ENCODE measurements at regions not wholly inside any gene's neighbourhood (a gene's known extent, or its start where the extent isn't known, plus 50 kb on each side); places are given as distances from the start of the nearest gene placed in this dataset.

GRCh38 chr2:7844414-7844965, 837.4 kb upstream of the ID2 start (continued):
- TF ChIP-seq, protein P1, sequence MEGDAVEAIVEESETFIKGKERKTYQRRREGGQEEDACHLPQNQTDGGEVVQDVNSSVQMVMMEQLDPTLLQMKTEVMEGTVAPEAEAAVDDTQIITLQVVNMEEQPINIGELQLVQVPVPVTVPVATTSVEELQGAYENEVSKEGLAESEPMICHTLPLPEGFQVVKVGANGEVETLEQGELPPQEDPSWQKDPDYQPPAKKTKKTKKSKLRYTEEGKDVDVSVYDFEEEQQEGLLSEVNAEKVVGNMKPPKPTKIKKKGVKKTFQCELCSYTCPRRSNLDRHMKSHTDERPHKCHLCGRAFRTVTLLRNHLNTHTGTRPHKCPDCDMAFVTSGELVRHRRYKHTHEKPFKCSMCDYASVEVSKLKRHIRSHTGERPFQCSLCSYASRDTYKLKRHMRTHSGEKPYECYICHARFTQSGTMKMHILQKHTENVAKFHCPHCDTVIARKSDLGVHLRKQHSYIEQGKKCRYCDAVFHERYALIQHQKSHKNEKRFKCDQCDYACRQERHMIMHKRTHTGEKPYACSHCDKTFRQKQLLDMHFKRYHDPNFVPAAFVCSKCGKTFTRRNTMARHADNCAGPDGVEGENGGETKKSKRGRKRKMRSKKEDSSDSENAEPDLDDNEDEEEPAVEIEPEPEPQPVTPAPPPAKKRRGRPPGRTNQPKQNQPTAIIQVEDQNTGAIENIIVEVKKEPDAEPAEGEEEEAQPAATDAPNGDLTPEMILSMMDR (IDR thresholded peaks at IDR 0.05 in 2 of 3, conservative IDR thresholded peaks at IDR 0.05 in 1 of 3; ENCODE audit: insufficient read depth in 2 of 3, low read depth in 1 of 3, low read length in 3 of 3) = no peak
- TF ChIP-seq ZBTB7A (IDR thresholded peaks at IDR 0.05; ENCODE audit: borderline replicate concordance, control insufficient read depth, low read depth, low read length) (no peak), FOXA3 (CRISPR knock-in tag; conservative IDR thresholded peaks at IDR 0.05 in 1 of 2, IDR thresholded peaks at IDR 0.05 in 1 of 2) (no peak), KDM4B (IDR thresholded peaks at IDR 0.05; ENCODE audit: borderline replicate concordance in 2 of 2, low read depth in 1 of 2) (no peak), ZNF41 (CRISPR knock-in tag; conservative IDR thresholded peaks at IDR 0.05) (no peak), JUND (IDR thresholded peaks at IDR 0.05; ENCODE audit: borderline replicate concordance, low read depth, low read length) (no peak), JUND (tag; IDR thresholded peaks at IDR 0.05; ENCODE audit: borderline replicate concordance, low read depth, low read length) (no peak), CREBBP (IDR thresholded peaks at IDR 0.05; ENCODE audit: low read depth, low read length) (no peak), NEUROD1 (IDR thresholded peaks at IDR 0.05; ENCODE audit: borderline replicate concordance, low read depth, low read length, partially characterized antibody) (no peak), MXI1 (IDR thresholded peaks at IDR 0.05; ENCODE audit: low read depth, low read length) (no peak), ZSCAN32 (CRISPR knock-in tag; IDR thresholded peaks at IDR 0.05) (no peak), NR2C1 (IDR thresholded peaks at IDR 0.05) (no peak), NR2C1 (tag; IDR thresholded peaks at IDR 0.05) (no peak), ZNF217 (CRISPR knock-in tag; IDR thresholded peaks at IDR 0.05) (no peak), USF1 (CRISPR knock-in tag; IDR thresholded peaks at IDR 0.05) (no peak), ZNF699 (CRISPR knock-in tag; IDR thresholded peaks at IDR 0.05; ENCODE audit: insufficient replicate concordance) (no peak)
- TF ChIP-seq, protein P2, sequence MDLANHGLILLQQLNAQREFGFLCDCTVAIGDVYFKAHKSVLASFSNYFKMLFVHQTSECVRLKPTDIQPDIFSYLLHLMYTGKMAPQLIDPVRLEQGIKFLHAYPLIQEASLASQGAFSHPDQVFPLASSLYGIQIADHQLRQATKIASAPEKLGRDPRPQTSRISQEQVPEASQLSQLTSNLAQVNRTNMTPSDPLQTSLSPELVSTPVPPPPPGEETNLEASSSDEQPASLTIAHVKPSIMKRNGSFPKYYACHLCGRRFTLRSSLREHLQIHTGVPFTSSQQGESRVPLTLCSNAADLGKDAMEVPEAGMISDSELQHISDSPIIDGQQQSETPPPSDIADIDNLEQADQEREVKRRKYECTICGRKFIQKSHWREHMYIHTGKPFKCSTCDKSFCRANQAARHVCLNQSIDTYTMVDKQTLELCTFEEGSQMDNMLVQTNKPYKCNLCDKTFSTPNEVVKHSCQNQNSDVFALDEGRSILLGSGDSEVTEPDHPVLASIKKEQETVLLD (IDR thresholded peaks at IDR 0.05) = no peak
- TF ChIP-seq, protein P3, sequence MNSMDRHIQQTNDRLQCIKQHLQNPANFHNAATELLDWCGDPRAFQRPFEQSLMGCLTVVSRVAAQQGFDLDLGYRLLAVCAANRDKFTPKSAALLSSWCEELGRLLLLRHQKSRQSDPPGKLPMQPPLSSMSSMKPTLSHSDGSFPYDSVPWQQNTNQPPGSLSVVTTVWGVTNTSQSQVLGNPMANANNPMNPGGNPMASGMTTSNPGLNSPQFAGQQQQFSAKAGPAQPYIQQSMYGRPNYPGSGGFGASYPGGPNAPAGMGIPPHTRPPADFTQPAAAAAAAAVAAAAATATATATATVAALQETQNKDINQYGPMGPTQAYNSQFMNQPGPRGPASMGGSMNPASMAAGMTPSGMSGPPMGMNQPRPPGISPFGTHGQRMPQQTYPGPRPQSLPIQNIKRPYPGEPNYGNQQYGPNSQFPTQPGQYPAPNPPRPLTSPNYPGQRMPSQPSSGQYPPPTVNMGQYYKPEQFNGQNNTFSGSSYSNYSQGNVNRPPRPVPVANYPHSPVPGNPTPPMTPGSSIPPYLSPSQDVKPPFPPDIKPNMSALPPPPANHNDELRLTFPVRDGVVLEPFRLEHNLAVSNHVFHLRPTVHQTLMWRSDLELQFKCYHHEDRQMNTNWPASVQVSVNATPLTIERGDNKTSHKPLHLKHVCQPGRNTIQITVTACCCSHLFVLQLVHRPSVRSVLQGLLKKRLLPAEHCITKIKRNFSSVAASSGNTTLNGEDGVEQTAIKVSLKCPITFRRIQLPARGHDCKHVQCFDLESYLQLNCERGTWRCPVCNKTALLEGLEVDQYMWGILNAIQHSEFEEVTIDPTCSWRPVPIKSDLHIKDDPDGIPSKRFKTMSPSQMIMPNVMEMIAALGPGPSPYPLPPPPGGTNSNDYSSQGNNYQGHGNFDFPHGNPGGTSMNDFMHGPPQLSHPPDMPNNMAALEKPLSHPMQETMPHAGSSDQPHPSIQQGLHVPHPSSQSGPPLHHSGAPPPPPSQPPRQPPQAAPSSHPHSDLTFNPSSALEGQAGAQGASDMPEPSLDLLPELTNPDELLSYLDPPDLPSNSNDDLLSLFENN (IDR thresholded peaks at IDR 0.05; ENCODE audit: low read depth in 2 of 2, low read length in 2 of 2) = no peak

All from K562 (cell line).